ENCODE measurements at regions not wholly inside any gene's neighbourhood (a gene's known extent, or its start where the extent isn't known, plus 50 kb on each side); places are given as distances from the start of the nearest gene placed in this dataset.

- no peak for FAIRE-seq
- no peak for TF ChIP-seq POLR2A (IDR thresholded peaks at IDR 0.05; ENCODE audit: low read depth, low read length)
- no peak for DNase-seq (ENCODE audit: insufficient read length, low spot score)
Observed at GRCh38 chr9:105854783-105855724, 160.7 kb downstream of the TMEM38B start.

- no peak for TF ChIP-seq POLR2A (IDR thresholded peaks at IDR 0.05; ENCODE audit: low read depth, low read length)
- DNase-seq (ENCODE audit: insufficient read length, low spot score) (no peak), FAIRE-seq (no peak)
Observed at GRCh38 chr9:105855987-105856386, 161.6 kb downstream of the TMEM38B start.

DNA sequence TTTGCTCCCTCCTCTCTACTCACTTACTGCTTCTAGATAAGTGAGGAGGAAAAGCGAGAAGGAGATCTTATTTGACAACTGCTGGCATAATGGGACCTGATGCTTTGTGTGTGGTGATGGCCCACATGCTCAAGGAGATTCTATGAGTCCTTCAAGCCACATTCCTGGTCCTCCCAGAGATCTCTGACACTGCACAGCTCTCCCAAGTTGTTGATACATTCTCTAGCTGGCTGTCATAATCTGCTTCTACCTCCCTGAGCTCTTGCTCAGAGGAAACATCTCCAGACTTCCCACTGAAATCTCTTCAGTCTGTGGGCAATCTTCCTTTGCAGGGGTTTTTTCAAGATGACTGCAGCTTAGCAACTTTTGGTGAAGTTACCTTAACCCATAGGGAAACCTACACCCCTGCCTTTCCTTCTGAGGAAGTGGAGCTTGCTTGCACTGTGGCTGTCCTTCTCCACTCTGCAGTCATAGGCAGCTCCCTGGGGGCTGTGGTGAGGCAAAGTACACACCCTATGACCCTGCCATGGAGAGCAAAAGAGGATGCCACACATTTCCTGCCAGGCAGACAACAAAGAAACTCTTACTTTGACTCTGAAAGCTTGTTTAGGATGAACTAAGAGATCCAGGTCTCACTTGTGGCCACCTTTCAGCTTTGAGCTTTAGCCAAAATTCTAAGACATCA is 163.8 kb downstream of the TMEM38B start:
- DNase-seq (ENCODE audit: insufficient read length, low spot score) = no peak
- FAIRE-seq = no peak
- TF ChIP-seq POLR2A (IDR thresholded peaks at IDR 0.05; ENCODE audit: low read depth, low read length) = no peak

DNA sequence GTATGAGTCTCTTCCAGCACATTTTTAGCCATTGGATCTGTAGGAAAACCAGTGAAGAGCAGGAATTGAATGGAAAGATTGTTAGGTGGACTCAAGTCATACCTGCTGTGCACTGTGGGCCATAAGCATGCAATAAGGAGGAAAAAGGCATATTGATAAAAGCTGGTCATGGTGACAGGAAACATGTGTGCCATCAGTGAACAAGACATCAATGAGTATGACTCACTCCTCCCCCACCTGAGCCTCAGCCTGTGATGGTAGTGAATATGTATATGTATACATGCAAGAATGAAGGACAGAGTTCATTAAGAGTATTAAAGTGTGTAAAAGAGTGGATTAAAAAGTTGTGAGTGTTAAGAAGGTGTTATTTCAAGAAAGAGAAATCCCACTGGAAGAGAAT is 164.5 kb downstream of the TMEM38B start:
- no peak for TF ChIP-seq POLR2A (IDR thresholded peaks at IDR 0.05; ENCODE audit: low read depth, low read length)

DNA sequence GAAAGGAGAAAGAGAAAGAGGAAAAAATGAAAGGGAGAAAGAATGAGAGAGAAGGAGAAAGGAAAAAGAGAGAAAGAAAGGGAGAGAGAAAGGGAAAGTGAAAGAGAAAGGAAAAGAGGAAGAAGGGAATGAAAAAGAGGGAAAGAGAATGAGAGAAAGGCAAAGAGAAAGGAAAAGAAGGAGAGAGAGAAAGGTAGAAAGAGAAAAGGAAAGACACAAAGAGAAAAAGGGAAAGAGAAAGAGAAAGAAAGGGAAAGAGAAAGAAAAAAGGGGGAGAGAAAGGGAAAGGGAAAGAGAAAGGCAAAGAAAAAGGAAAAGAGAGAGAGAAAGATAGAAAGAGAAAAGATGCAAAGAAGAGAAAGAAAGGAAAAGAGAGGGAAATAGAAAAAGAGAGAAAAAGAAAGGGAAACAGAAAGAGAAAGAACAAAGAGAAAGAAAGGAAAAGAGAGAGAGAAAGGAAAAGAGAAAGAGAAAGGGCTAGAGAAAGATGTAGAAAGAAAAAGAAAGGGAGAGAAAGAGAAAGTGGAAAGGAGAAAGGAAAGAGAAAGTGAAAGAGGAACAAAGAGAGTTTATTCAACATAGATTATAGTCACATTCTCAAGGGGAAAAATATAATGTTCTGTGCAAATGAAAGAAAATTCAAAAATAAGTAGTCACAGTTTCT is 165.2 kb downstream of the TMEM38B start:
- peak; percentile 58 for FAIRE-seq
- TF ChIP-seq POLR2A (IDR thresholded peaks at IDR 0.05; ENCODE audit: low read depth, low read length) = no peak
- DNase-seq (ENCODE audit: insufficient read length, low spot score) = no peak

More for the DNA sequence above, 164.5 kb downstream of the TMEM38B start:
- DNase-seq (ENCODE audit: insufficient read length, low spot score) (no peak), FAIRE-seq (peak; percentile 58)

DNA sequence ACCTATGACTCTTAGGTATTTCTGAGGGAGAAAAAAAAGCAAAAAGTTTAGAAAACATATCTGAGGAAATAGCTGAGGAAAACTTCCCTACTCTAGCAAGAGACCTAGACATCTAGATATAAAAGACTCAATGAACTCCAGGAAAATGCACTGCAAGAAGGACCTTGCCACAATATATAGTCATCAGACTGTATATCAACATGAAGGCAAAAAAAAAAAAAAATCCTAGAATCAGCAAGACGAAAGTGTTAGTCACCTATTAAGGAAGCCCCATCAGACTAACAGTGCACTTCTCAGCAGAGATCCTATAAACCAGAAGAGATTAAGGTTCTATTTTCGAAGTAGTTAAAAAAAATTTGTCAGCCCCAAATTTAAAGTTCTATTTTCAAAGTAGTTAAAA is 166.2 kb downstream of the TMEM38B start:
- FAIRE-seq = no peak
- DNase-seq (ENCODE audit: insufficient read length, low spot score) = no peak
- TF ChIP-seq POLR2A (IDR thresholded peaks at IDR 0.05; ENCODE audit: low read depth, low read length) = no peak

DNA sequence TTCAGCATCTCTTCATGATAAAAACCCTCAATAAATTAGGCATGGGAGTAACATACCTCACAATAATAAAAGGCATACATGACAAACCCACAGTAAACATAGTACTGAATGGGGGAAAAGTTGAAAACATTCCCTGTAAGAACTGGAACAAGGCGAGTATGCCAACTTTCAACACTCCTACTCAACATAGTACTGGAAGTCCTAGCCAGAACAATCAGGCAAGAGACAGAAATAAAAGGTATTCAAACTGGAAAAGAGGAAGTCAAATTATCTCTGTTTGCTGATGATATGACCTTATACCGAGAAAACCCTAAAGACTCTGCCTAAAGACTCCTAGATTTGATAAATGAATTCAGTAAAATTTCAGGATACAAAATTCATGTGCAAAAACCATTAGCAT is 167.6 kb downstream of the TMEM38B start:
- no peak for TF ChIP-seq POLR2A (IDR thresholded peaks at IDR 0.05; ENCODE audit: low read depth, low read length)
- FAIRE-seq = no peak
- DNase-seq (ENCODE audit: insufficient read length, low spot score) = no peak

- FAIRE-seq = no peak
- DNase-seq (ENCODE audit: insufficient read length, low spot score) = no peak
- TF ChIP-seq POLR2A (IDR thresholded peaks at IDR 0.05; ENCODE audit: low read depth, low read length) = no peak
Observed at GRCh38 chr9:105864248-105864898, 170.0 kb downstream of the TMEM38B start.

DNA sequence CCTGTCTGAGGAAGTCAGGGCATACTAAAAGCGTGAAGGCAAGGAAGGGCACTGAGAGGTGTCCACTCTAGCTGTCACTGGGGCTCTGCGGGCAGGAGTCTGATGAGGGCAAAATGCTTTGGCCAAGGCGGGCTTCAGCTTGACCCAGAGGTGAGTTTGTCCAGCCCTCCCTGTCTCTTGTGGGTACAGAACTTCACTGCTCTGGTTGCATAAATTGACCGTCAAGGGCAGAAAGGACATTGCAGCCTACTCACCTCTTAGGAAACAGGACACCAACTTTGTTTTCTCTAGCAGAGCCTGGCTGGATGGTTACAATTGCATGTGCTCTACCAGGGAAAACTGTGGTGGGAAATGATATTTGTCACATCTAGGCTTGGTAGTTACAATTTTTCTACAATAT is 170.9 kb downstream of the TMEM38B start:
- TF ChIP-seq POLR2A (IDR thresholded peaks at IDR 0.05; ENCODE audit: low read depth, low read length) = no peak
- DNase-seq (ENCODE audit: insufficient read length, low spot score) = no peak

GRCh38 chr9:105871540-105871939 is 177.2 kb downstream of the TMEM38B start:
- no peak for TF ChIP-seq POLR2A (IDR thresholded peaks at IDR 0.05; ENCODE audit: low read depth, low read length)
- DNase-seq (ENCODE audit: insufficient read length, low spot score) (no peak), FAIRE-seq (no peak)

More for the DNA sequence above, 170.9 kb downstream of the TMEM38B start:
- no peak for FAIRE-seq

- no peak for FAIRE-seq
- no peak for TF ChIP-seq POLR2A (IDR thresholded peaks at IDR 0.05; ENCODE audit: low read depth, low read length)
- no peak for DNase-seq (ENCODE audit: insufficient read length, low spot score)
Observed at GRCh38 chr9:105873801-105874200, 179.5 kb downstream of the TMEM38B start.

DNA sequence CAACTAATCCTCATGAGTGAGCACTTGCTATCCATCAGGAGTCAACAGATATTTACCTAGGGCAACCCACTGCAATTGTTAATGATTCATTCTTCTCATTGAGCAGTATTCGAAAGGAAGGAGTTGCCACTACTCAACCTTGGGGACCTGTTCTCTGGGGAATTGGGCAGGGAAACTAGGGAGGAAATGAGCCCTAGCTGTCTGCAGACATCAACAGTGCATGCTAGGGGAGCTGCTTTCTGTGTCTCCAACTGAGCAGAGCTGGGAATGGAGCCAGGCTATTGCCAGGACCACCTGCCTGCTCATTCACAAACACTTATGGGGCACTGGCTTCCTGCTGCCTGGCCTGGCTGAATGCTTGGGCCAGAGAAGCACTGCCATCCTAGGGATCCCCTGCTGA is 183.4 kb downstream of the TMEM38B start:
- FAIRE-seq = no peak
- TF ChIP-seq POLR2A (IDR thresholded peaks at IDR 0.05; ENCODE audit: low read depth, low read length) = no peak
- DNase-seq (ENCODE audit: insufficient read length, low spot score) = no peak

GRCh38 chr9:105879181-105879580 is 184.8 kb downstream of the TMEM38B start:
- TF ChIP-seq POLR2A (IDR thresholded peaks at IDR 0.05; ENCODE audit: low read depth, low read length) = no peak
- FAIRE-seq = no peak
- no peak for DNase-seq (ENCODE audit: insufficient read length, low spot score)

DNA sequence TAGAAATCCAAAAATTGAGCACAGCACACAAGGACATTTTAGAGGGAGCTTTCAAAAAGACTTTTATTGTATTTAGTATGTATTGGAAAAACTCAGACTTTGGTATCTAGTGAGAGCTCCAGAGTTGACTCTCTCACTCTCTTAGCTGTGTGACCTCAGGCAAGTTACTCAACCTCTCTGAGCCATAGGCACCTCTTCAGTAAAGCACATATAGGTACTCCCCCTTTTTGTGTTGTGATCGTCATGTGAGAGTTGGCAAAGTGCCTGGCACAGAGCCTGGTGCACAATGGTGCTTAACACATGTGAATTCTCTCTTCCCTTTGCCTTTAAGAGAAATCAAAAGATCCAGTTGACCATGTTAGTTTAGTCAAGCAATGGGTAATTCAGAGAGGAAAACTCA is 186.2 kb downstream of the TMEM38B start:
- no peak for FAIRE-seq
- no peak for TF ChIP-seq POLR2A (IDR thresholded peaks at IDR 0.05; ENCODE audit: low read depth, low read length)
- DNase-seq (ENCODE audit: insufficient read length, low spot score) = no peak

All from H54 (cell line).